BJ (cell line): ENCODE measurements at regions not wholly inside any gene's neighbourhood (a gene's known extent, or its start where the extent isn't known, plus 50 kb on each side); places are given as distances from the start of the nearest gene placed in this dataset.

ENCODE experiments used
- CTCF ChIA-PET: fragments of 350-600 bp; formaldehyde crosslinking; extraction: SDS; loops from one replicate; lab custom pipeline; 2021; ENCODE audit warnings: antibody characterized with exemption, inconsistent platforms; lab: Yijun Ruan, JAX
- POLR2A ChIA-PET: fragments of 300-600 bp; sonication (Branson Sonifier 250); formaldehyde crosslinking; extraction: SDS; loops from one replicate; lab custom pipeline; 2021; ENCODE audit warnings: antibody characterized with exemption; lab: Charles Lee
- DNase-seq: peaks from one replicate; pipeline ENCODE4 v3.0.0-alpha.2; 2011; ENCODE audit warnings: low read depth
- H3K27me3 ChIP-seq: 2 replicates; pipeline ENCODE4 v1.6.0; 2011; ENCODE audit warnings: low read length; ENCODE audit not compliant: control insufficient read depth, insufficient read depth
- H3K36me3 ChIP-seq: 2 replicates; pipeline ENCODE4 v1.5.1; 2011; ENCODE audit warnings: low read length; ENCODE audit not compliant: control insufficient read depth, insufficient read depth
- H3K4me3 ChIP-seq: 2 replicates; pipeline ENCODE4 v1.5.1; 2011; ENCODE audit warnings: low read depth, mild to moderate bottlenecking, control low read depth, low read length
- TF ChIP-seq, protein P1 (sequence below): IDR thresholded peaks from 2 replicates; pipeline ENCODE4 v1.5.1; 2011; ENCODE audit warnings: low read depth, mild to moderate bottlenecking, control low read depth, inconsistent platforms, low read length, moderate library complexity; ENCODE audit not compliant: insufficient read depth

- Histone ChIP-seq H3K27me3 (no peaks in the 10 kb centered on the region), H3K36me3 (no peaks in the 10 kb centered on the region), H3K4me3 (no peak overlapping the region)
- ChIA-PET POLR2A (no interaction called here), CTCF (no interaction called here)
- no peak for DNase-seq
- TF ChIP-seq, protein P1, sequence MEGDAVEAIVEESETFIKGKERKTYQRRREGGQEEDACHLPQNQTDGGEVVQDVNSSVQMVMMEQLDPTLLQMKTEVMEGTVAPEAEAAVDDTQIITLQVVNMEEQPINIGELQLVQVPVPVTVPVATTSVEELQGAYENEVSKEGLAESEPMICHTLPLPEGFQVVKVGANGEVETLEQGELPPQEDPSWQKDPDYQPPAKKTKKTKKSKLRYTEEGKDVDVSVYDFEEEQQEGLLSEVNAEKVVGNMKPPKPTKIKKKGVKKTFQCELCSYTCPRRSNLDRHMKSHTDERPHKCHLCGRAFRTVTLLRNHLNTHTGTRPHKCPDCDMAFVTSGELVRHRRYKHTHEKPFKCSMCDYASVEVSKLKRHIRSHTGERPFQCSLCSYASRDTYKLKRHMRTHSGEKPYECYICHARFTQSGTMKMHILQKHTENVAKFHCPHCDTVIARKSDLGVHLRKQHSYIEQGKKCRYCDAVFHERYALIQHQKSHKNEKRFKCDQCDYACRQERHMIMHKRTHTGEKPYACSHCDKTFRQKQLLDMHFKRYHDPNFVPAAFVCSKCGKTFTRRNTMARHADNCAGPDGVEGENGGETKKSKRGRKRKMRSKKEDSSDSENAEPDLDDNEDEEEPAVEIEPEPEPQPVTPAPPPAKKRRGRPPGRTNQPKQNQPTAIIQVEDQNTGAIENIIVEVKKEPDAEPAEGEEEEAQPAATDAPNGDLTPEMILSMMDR: no peak
These were observed 280.5 kb downstream of the DHX35 start for GRCh38 chr20:39242614-39243013.

- Histone ChIP-seq H3K27me3 (no peaks in the 10 kb centered on the region), H3K4me3 (no peak overlapping the region), H3K36me3 (no peaks in the 10 kb centered on the region)
- POLR2A ChIA-PET: no interaction called here
- CTCF ChIA-PET: no interaction called here
- TF ChIP-seq, protein P1: no peak
- DNase-seq: no peak
These were observed 272.5 kb downstream of the DHX35 start for GRCh38 chr20:39234520-39235095.

DNA sequence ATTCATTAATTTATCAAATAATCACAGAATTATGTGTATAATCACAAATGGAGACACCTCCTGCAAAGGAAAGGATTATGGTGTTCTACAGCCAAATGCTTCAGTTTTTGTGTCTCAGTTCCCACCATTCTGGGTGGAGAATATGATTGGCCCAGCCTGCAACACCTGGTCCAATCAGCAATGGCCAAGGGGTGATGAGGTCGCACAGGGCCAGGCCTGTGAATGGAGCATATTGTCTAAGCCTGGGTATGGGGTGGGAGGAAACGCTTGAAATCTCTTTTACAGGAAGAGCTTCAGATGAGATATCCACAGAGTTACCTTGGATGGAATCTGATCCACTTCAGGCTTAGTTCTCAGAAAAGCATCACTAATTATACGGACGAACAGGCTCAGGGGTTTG lies 271.6 kb downstream of the DHX35 start:
- Histone ChIP-seq H3K36me3 (no peaks in the 10 kb centered on the region), H3K4me3 (no peak overlapping the region), H3K27me3 (no peaks in the 10 kb centered on the region)
- TF ChIP-seq, protein P1: no peak
- no peak for DNase-seq
- ChIA-PET CTCF (no interaction called here), POLR2A (no interaction called here)

DNA sequence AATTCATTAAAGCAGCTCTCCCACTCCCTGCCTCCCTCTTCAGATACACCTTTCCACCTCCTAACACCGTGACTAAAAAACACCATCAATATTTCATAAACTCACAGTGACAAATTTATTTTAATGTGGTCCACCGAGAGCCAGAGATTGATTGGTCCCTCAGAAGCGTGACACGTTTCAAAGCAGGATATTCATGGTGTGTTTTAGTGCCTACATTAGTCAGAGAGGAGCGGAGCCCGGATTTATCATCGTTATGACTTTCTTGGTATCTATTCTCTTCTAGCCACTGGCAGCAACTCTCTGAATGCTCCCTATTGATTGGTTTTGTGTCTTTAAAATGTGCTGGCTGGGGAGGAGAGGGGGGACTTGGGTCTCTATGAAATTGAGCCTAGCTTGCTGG lies 265.3 kb downstream of the DHX35 start:
- CTCF ChIA-PET: interaction anchor here (0.6 kb wide), 1 partner anchor 240 kb away, joined by 3 read pairs; no protein-coding TSS in a partner anchor
- POLR2A ChIA-PET: no interaction called here

DNA sequence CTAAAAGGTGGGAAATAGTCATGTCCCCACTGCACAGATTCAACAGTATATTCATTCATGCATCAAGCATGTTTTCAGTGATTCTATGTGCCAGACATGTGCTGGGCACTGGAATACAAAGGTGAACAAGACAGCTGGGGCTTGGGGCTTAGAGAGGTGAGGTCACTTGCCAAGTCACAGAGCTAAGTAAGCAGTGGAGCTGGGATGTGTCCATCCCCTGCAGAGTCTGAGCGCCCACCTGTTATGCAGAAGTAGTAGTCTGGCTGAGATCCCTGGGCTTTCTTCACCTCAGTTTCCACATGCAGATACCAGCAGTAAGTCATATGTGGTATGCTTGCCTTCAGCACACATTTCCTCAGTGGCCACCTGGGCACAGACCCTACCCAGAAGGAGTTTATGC lies 263.8 kb downstream of the DHX35 start:
- Histone ChIP-seq H3K4me3 (no peak overlapping the region), H3K27me3 (no peaks in the 10 kb centered on the region), H3K36me3 (no peaks in the 10 kb centered on the region)
- TF ChIP-seq, protein P1: no peak
- POLR2A ChIA-PET: no interaction called here
- CTCF ChIA-PET: no interaction called here
- no peak for DNase-seq

More for the DNA sequence above, 265.3 kb downstream of the DHX35 start:
- Histone ChIP-seq H3K27me3 (no peaks in the 10 kb centered on the region), H3K4me3 (no peak overlapping the region), H3K36me3 (no peaks in the 10 kb centered on the region)
- DNase-seq: no peak
- TF ChIP-seq, protein P1: no peak
